GM18909 (cell line): ENCODE measurements at regions not wholly inside any gene's neighbourhood (a gene's known extent, or its start where the extent isn't known, plus 50 kb on each side); places are given as distances from the start of the nearest gene placed in this dataset.

Experiments
- ATAC-seq: cut with Tn5 transposase; IDR thresholded peaks from one replicate; pipeline ENCODE4 v1.9.1; 2021; ENCODE audit warnings: mild to moderate bottlenecking; ENCODE audit not compliant: unreplicated experiment, poor library complexity

GRCh38 chr12:118603610-118604361 is 227.4 kb downstream of the SUDS3 start:
- ATAC-seq = no peak

- no peak for ATAC-seq
Measured at GRCh38 chr12:118606690-118607089, 230.3 kb downstream of the SUDS3 start.

- no peak for ATAC-seq
Measured at GRCh38 chr12:118607831-118608230, 231.5 kb downstream of the SUDS3 start.

GRCh38 chr12:118608770-118609344 is 232.5 kb downstream of the SUDS3 start:
- no peak for ATAC-seq

- ATAC-seq = no peak
Measured at GRCh38 chr12:118611295-118611694, 234.9 kb downstream of the SUDS3 start.

GRCh38 chr12:118611770-118612169 is 235.4 kb downstream of the SUDS3 start:
- ATAC-seq = no peak

GRCh38 chr12:118617611-118618450 is 241.5 kb downstream of the SUDS3 start:
- no peak for ATAC-seq

- no peak for ATAC-seq
Measured at GRCh38 chr12:118618695-118619094, 242.3 kb downstream of the SUDS3 start.

GRCh38 chr12:118625050-118625675 is 248.8 kb downstream of the SUDS3 start:
- ATAC-seq = no peak

- no peak for ATAC-seq
Measured at GRCh38 chr12:118633071-118633470, 256.7 kb downstream of the SUDS3 start.

GRCh38 chr12:118635276-118635675 is 258.9 kb downstream of the SUDS3 start:
- no peak for ATAC-seq

GRCh38 chr12:118637767-118638370 is 261.5 kb downstream of the SUDS3 start:
- ATAC-seq = no peak

- no peak for ATAC-seq
Measured at GRCh38 chr12:118641249-118641648, 264.9 kb downstream of the SUDS3 start.

GRCh38 chr12:118645219-118645618 is 268.9 kb downstream of the SUDS3 start:
- no peak for ATAC-seq

GRCh38 chr12:118649765-118650585 is 273.6 kb downstream of the SUDS3 start:
- no peak for ATAC-seq

GRCh38 chr12:118650586-118650960 is 274.2 kb downstream of the SUDS3 start:
- no peak for ATAC-seq

- ATAC-seq = no peak
Measured at GRCh38 chr12:118651487-118651886, 275.1 kb downstream of the SUDS3 start.

GRCh38 chr12:118655588-118655987 is 279.2 kb downstream of the SUDS3 start:
- ATAC-seq = no peak

GRCh38 chr12:118680356-118680963 is 300.9 kb upstream of the SRRM4 start:
- ATAC-seq = no peak
